ENCODE measurements at regions not wholly inside any gene's neighbourhood (a gene's known extent, or its start where the extent isn't known, plus 50 kb on each side); places are given as distances from the start of the nearest gene placed in this dataset.
A peak's percentile ranks its signal among the peaks of the same experiment; 100 is the strongest.

DNA sequence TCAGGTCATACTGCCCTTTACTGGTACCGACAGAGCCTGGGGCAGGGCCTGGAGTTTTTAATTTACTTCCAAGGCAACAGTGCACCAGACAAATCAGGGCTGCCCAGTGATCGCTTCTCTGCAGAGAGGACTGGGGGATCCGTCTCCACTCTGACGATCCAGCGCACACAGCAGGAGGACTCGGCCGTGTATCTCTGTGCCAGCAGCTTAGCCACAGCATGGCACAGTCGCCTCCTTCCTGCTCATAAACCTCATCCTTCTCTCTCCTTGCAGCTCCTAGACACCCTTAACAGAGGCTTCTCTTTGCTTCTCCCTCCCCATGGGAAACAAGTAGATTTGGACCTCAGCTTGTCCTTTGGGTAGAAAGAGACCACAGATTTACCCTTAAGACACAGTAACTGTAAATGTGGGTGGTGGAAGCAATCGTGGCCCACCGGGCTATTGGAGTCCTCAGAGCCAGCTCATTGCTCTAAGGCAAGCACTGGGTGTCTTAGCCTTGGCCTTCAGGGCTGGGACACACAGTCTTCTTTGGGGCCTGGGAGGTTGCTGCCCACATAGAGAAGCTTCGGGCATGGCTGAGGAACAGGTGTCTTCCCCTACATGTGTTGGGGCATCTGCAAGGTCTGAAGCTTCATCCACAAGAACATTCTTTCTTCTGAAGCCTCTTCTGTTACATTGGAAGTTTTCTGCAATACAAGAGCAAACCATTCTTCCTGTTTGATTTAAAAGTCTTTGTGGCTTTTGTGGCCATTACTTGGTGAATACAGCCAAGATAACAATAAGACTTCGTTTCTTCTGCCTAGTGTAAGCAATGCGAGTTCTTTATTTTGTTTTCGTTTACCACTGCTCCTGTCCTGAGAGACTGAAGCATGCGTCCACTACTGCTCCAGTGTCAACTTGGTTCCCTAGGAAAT lies 95.5 kb upstream of the PRSS58 start:
- no peak for DNase-seq

DNA sequence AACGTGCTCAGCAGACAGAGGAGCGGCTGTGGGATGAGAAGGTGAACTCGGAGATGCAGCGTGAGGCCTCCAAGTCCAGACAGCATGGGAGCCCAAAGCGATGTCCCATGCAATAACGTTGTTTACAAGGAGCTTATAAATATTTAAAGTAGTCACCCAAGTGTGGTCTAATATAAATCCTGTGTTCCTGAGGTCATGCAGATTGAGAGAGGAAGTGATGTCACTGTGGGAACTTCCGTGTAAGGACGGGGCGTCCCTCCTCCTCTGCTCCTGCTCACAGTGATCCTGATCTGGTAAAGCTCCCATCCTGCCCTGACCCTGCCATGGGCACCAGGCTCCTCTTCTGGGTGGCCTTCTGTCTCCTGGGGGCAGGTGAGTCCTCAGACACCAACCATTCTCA lies 94.7 kb upstream of the PRSS58 start:
- peak; percentile 35 for DNase-seq

DNA sequence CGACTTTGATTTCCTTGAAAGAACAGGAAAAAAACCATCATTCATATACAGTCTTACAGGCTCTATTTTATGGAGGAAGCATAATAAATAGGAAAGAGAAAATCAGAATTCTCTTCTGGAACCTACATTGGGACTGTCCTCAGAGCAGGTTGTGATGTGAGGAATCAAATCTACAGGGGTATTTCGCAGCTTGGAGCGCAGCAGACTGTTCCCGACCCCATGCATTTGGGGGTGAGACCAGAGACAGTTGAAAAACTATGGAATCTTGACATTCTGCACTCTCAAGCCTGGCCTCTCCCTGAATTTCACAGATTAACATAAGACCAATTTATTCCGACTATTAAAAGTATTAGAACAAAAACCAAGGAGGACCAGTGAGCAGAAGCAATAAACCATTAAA lies 93.3 kb upstream of the PRSS58 start:
- DNase-seq: no peak

DNA sequence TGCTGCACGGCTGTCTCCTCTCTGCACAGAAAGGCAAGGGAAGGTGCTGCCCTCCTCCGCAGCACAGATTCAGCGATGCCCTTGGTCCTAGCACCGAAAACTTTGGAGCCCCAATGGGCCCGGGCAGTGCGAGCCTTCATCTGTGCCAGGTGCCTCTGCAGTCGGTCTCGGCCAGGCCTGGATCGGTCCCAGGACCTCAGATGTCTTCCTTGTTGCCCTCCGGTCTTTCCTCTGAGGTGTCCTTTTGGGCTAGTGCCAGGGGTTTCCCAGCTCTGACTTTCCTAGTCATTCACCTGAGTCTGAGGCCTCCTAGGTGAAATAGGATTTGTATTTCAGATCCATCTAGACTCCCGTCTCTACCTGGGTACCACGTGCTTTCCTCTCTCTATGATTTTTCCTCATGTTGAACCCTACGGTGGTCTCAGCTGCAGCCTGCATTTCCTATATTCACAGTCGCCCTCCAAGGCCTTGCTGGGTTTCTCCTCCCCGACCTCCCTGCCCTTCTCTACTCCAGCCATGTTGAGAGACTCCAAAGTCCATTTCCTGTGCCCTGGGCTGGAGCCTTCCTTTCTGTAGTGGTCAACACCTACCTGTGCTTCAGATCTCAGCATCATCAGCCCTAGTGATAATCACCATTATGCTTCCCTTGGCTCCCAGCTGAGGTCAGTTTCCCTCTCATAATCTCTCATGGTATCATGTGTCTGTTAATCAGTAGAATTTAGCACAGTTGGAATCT lies 92.0 kb upstream of the PRSS58 start:
- DNase-seq: no peak

DNA sequence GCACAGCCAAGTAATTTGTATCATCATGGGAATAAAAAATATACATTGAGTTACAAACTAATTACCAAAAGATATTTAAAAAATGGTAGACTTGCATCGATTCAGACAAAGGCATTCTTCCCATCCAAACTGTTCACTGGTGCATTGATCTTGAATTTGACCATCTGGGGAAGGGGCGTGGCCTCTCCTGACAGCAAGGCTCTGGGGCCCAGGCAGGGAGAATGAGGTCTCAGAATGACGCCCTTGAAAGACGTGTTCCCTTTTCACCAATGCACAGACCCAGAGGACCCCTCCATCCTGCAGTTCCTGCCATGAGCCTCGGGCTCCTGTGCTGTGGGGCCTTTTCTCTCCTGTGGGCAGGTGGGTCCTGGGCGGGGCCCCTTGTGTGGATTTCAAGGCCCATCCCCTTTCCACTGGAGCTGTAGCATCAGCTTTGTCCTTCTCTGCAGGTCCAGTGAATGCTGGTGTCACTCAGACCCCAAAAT lies 91.1 kb upstream of the PRSS58 start:
- DNase-seq: peak; percentile 22

DNA sequence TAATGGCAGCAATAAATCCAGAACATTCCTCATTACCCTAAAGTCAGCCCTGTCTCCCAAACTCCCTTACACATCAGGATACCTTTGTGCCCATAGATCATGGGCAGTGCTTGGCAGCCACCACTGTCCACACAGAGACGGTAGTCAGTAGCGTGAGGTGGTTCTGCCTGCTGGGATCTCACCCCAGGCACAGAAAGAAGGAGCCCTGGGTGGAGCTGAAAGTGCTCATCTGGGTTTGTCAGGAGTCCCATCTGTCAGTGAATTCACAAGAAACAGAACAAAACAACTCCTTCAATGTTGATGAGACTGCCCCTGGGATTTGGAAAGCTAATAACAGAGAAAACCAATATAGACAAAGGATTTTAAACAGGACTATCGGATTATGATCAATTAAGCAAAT lies 90.2 kb upstream of the PRSS58 start:
- no peak for DNase-seq

DNA sequence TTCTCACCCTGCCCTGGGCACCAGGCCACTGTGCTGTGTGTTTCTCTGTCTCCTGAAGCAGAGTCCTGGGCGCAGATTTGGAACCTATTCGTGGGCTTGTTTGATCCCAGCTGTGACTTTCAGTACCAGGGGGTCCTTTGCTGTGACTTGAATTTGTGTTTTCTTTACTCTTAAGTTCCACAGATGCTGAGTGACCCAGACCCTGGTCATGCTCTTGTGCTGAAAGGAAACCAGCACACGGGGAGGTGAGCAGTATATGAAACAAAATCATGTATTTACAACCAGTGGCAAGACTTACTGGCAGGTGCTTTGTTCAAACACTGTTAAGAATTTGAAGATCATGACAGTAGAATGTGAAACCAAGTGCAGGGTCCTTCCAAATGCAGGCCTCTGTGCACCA lies 89.2 kb upstream of the PRSS58 start:
- DNase-seq: no peak

DNA sequence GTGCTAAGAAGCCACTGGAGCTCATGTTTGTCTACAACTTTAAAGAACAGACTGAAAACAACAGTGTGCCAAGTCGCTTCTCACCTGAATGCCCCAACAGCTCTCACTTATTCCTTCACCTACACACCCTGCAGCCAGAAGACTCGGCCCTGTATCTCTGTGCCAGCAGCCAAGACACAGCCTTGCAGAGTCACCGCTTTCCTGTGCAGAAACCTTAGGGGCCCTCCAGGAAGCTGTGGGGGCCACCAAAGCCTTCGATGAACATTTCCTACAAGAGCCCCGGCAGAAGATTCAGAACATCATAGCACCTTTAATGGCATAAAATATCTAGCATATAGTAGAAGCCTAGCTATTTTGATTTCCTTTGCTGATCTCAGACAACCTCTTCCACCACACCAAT lies 88.0 kb upstream of the PRSS58 start:
- peak; percentile 39 for DNase-seq

DNA sequence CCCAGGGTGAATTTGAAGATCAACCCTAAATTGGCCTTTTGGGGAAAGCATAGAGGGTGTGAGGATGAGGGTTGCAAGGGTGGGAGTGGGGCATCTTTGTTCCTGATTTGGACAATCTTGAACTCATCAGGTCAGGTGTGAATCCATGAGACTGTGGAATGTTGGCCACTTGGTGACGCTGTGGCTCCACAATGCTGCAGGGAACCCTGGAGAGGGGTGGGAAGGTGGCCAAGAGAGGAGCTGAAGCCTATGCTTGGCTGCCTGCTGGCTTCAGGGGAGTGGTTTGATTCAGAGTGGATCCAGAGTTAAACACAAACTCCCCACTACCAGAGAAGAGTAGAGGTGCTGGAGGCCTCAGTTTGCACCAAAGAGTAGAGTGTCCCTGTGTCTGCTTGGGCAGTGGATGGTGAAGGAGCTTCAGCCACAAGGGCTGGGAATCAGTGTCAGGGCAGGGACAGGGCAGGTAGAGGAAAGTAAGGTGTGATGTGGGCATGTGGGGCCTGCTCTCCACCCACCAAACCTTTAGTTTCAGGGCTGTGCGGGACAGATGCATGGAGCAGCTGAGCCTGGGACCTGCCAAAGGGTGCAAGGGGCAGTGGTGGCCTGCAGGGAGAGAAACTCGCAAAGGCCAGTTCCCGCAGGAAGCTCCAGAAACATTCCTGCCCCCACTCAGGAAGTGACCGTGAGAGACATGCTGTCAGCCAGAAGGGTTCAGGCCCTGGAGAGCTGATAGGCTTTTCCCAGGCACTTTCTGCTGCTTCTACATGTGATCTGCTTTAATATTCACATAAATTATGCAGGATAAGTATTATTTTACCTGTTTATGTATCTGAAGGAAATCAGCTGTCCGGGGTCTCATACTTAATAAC lies 81.0 kb upstream of the PRSS58 start:
- DNase-seq: no peak

DNA sequence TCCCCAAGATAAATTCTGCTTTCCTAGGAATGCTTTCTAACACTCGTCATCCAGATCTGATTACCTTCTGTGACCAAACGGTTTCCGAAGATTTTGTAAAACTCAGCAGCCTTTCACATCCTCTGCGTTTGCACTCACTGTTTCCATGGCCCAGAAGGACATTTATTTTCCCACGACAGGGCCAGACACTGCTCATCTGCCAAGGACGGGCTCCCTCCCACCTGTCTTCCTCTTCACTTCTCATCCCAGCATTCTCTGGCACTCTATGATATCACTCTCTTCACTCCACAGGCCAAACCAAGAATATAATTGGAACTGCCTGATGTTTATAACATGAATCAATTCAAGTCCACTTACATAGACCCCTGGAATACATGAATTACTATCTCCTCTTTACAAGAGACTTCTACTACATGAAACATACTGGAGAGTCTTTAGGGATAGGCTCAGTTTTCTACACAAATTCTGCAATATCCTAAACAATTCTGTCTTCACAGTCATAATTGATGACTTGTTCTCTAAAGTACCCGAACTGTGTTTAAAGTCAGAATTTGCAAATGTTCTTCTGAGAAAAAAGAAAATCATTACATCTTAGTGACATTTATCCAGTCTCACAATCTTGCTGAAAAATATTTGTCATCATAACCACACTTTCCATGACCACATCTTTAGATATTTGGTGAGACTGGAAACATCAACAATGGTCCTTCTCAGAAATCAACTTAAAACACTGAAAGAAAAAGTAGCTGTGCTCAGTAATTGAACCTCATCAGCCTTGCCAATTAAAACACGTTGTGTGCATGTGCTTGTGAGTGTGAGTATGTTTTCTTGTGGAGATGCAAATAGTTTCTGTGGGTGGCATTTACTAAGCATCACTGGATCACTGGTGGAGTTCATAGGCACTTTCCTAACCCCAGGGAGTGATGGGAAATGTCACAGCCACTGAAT lies 79.5 kb upstream of the PRSS58 start:
- no peak for DNase-seq

DNA sequence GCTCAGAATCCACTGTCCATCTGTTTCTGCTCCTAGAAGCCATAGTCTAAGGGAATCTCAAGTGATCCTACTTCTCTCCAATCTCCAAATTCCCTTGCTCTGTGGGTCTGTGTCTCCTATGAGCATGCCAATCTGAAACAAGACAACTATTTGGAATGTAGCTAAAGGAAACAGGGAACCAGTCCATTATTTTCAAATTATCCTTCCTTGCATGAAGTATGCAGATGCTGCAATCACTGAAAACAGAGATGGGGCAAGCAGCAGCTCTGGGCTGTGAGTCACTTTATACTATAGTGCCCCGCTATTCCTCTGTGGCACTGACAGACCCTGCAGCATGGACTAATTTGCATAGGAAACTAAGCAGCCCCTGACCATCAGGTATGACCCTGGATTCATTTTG lies 76.9 kb upstream of the PRSS58 start:
- no peak for DNase-seq

DNA sequence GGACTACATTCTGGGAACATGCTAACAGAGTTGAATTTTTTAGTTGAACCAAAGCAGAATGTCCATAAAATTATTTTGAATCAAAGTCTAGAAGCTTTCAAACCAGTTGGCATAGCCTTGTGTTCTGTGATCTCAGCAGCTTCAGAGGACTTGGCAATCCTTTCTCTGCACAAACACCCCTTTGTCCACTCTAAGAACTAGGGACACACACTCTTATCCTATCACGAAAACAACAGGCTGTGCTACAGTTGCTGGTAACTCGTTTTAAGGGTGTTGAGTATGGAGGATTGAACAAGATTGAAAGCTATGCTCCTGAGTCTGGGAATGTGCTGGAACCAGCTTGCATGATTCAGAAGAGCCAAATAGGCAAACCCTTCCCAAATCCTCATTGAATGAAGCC lies 76.4 kb upstream of the PRSS58 start:
- DNase-seq: no peak

DNA sequence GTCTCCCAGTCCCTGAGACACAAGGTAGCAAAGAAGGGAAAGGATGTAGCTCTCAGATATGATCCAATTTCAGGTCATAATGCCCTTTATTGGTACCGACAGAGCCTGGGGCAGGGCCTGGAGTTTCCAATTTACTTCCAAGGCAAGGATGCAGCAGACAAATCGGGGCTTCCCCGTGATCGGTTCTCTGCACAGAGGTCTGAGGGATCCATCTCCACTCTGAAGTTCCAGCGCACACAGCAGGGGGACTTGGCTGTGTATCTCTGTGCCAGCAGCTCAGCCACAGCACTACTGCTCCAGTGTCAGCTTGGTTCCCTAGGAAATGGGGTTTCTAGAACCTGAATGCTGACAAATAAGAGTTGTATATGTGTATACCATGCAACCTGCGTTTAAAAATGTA lies 74.6 kb upstream of the PRSS58 start:
- no peak for DNase-seq

DNA sequence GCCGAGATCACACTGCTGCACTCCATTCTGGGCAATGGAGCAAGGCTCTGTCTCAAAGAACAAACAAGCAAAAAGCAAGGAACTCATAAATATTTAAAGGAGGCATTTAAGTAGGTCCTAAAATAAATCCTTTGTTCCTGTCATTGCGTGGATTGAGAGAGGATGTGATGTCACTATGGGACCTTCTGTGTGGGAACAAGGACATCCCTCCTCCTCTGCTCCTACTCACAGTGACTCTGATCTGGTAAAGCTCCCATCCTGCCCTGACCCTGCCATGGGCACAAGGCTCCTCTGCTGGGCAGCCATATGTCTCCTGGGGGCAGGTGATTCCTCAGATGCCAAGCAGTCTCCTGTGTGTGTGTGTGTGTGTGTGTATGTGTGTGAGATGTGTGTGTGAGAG lies 74.1 kb upstream of the PRSS58 start:
- no peak for DNase-seq

DNA sequence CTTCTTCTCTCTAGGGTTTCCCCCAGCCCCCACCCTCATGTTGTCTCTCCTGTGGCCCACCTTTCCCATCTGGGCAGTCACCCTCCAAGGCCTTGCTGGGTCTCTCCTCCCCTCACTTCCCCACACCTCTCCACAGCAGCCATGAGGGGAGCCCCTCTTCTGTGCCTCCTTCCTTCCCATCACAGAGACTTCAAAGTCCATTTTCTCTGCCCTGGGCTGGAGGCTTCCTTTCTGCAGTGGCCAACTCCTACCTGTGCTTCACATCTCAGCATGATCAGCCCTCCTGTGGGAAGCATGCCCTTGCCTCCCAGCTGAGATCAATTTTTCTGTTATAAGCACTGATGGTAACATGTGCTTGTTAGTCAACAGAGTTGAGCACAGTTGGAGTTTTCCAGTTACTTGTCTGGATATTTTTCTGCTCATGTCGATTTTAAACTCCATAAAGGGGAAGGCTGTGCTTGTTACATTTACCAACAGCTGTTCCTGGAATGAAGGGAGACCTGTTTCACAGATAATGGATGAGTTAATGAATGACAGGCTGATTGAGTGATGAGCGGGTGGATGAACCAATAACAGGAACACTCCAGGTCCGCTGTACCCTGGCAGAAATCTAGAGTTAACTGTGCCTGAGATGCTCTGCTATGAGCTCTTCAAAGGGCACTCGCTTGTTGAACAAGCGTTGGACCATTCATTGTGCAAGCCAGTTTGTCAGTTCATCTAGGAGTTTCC lies 71.4 kb upstream of the PRSS58 start:
- DNase-seq: no peak

DNA sequence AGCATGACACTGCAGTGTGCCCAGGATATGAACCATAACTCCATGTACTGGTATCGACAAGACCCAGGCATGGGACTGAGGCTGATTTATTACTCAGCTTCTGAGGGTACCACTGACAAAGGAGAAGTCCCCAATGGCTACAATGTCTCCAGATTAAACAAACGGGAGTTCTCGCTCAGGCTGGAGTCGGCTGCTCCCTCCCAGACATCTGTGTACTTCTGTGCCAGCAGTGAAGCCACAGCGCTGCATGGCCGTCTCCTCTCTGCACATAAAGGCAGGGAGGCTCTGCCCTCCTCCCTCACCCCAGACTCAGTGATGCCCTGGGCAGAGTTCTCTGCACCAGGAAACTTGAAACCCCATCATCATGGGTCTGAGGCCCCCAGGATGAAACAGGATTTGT lies 70.7 kb upstream of the PRSS58 start:
- DNase-seq: no peak

DNA sequence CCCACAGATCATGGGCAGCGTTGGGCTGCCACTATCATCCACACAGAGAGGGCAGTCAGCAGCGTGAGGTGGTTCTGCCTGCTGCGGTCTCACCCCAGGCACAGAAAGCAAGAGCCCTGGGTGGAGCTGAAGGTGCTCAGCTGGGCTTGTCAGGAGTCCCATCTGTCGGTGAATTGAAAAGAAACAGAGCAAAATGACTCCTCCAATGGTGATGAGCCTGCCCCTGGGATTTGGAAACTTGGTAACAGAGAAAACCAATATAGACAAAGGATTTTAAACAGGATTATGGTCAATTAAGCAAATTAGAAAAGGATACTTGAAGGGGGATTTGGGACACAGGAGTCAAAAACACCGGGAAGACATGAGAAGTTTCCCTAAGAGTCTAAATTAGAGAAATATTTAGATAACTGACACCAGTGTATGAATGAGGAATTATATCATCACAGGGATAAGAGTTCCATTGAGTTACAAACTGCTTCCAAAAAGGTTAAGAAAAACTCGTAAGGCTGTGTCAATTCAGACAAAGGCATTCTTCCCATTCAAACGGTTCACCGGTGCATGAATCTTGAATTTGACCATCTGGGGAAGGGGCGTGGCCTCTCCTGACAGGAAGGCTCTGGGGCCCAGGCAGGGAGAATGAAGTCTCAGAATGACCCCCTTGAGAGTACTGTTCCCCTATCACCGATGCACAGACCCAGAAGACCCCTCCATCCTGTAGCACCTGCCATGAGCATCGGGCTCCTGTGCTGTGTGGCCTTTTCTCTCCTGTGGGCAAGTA lies 70.0 kb upstream of the PRSS58 start:
- DNase-seq: no peak

DNA sequence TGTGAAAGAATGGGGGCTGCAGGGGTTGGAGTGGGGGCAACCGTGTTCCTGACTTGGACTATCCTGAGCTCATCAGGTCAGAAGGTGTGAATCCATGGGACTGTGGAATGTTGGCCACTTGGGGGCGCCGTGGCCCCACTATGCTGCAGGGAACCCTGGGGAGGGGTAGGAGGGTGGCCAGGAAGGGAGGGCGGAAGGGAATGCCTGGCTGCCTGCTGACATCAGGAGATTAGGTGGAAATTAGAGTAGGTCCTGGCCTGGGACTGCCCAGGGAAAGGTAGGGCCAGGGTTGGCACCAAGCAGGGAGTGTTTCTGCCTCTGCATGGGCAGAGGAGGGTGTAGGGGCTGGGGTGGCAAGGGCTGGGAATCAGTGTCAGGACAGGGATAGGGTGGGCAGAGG lies 65.8 kb upstream of the PRSS58 start:
- peak; percentile 38 for DNase-seq

DNA sequence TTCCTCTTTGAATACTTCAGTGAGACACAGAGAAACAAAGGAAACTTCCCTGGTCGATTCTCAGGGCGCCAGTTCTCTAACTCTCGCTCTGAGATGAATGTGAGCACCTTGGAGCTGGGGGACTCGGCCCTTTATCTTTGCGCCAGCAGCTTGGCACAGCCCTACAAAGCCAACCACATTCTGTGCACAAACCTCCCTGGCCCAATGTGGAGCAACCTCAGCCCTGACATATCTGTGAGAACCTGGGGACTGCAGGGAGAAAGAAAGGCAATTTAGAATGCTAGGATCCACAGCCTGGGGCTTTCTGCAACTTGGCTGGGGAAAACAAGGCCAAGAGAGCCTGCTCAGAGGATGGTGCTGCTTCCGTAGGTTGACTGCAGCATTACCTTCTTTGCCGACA lies 63.5 kb upstream of the PRSS58 start:
- no peak for DNase-seq

DNA sequence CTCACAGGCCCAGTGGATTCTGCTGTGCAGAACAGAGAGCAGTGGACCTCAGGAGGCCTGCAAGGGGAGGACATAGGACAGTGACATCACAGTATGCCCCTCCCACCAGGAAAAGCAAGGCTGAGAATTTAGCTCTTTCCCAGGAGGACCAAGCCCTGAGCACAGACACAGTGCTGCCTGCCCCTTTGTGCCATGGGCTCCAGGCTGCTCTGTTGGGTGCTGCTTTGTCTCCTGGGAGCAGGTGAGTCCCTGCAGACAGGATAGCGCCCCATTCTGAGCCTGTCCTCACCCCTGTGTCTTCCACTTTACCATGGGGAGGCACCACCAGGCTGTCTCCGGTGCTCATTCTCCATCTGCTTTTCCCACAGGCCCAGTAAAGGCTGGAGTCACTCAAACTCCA lies 63.0 kb upstream of the PRSS58 start:
- DNase-seq: no peak

DNA sequence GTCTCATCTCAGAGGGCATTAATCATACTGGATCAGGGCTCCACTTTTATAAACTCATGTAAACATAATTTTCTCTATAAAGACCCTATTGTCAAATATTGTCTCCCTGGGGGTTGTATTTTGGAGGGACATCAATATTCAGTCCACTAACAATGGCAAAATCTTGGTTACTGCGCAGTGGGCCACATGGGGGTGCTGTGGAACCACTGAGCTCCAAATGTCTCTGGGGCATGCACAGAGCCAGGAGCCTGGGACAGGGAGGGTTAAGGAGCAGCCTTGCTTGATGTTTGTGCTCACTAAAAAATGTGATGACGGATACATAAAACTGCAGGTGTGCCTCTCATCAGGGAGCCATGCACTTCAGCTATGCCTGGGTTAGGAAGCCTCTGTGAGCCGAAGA lies 62.1 kb upstream of the PRSS58 start:
- peak; percentile 46 for DNase-seq

Data from activated CD4-positive, alpha-beta T cell treated with anti-CD3 and anti-CD28 coated beads, Interleukin-2, Interleukin-6, amounts not matched to agents 100 ng/mL and 50 ng/mL, durations not matched to agents 16 hours and 8 hours (primary cell).